GM18868 (cell line): ENCODE measurements at regions not wholly inside any gene's neighbourhood (a gene's known extent, or its start where the extent isn't known, plus 50 kb on each side); places are given as distances from the start of the nearest gene placed in this dataset.

Source experiments
- ATAC-seq: cut with Tn5 transposase; IDR thresholded peaks from one replicate; pipeline ENCODE4 v1.9.1; 2021; ENCODE audit warnings: mild to moderate bottlenecking, moderate library complexity; ENCODE audit not compliant: unreplicated experiment

- ATAC-seq = no peak
These were observed 644.3 kb downstream of the CDY2B start for GRCh38 chrY:17235769-17236168.

GRCh38 chrY:17233435-17234109 is 646.4 kb downstream of the CDY2B start:
- no peak for ATAC-seq

DNA sequence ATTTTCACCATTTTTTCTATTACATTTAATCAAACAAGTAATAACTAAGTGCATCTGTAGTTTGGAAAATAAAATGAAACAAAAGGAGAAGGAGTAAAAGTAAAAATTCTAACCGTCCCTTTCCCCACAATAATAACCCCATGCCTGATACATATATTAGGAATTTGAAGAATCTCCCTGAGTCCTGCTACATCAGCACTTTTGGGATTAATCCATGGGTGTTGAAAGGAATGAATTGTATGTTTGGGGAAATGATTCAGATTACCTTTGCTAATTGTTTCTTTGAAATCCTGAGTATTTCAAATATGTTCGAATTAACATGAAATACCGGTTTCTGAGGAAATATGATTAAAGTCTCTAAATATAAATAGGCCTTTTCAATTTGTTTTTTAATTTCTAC is 648.0 kb downstream of the CDY2B start:
- ATAC-seq = no peak

DNA sequence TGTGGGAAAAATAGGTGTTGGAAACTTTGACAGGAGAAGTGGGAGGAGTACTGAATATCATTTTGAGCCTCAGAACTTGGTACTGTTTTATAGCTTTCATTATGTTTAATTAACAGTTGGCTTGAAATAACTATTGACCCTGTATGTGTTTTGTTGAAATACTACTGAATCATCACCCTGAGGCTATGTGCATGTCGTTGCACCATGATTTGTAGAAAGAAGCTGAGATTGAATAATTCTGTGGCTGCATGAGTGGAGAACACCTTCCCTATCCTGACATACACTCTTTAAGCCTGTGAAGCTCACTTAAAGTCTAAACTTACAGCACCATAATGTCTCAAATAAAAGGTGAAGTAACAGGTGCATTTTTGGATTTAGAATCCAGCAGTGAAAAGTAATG is 656.5 kb downstream of the CDY2B start:
- no peak for ATAC-seq

- no peak for ATAC-seq
These were observed 677.6 kb downstream of the CDY2B start for GRCh38 chrY:17202395-17202794.

DNA sequence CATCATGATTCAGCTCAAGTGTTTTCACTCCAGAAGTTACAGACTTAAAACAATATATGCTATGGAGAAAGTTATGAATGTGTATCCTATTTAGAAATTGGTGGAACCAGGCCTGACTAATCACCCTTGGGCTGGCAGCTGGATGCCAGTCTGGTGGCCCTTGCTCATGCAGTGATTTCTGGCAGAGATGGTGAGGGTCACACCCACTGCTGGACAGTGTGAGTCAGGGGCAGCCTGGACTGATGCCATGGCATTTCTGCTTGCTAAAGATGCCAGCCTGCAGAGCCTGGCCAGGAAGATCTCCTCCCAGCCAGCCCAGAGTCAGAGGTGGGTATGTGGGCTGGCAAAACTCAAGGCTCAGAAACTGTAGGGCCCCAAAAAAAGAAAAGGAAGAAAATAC is 695.7 kb downstream of the CDY2B start:
- ATAC-seq = no peak

- no peak for ATAC-seq
These were observed 713.1 kb downstream of the CDY2B start for GRCh38 chrY:17166881-17167280.

DNA sequence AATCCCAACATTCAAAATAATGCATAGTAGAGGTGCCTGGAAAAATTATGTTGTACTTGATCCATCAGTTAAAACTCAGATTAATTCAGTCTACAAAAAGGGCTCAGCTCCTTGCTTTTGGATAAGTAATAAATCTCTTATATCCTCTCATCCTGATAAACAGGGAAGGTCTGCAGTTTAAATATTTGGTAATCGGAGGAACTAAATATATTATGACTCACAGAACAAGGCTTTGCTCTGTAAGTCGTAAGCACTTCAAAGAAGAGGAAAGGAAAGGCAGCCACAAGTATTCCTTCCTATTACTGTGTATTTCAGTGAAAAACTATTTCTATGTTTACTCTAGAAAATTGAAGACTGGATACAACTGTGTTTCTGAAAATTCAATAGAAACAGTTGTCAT is 757.9 kb downstream of the CDY2B start:
- no peak for ATAC-seq

- ATAC-seq = no peak
These were observed 794.7 kb downstream of the CDY2B start for GRCh38 chrY:17085303-17085702.

GRCh38 chrY:17079887-17080286 is 800.1 kb downstream of the CDY2B start:
- no peak for ATAC-seq

GRCh38 chrY:17067307-17067706 is 812.7 kb downstream of the CDY2B start:
- ATAC-seq = no peak

GRCh38 chrY:17053041-17053440 is 827.0 kb downstream of the CDY2B start:
- ATAC-seq = no peak

GRCh38 chrY:17050374-17050773 is 829.6 kb downstream of the CDY2B start:
- no peak for ATAC-seq

DNA sequence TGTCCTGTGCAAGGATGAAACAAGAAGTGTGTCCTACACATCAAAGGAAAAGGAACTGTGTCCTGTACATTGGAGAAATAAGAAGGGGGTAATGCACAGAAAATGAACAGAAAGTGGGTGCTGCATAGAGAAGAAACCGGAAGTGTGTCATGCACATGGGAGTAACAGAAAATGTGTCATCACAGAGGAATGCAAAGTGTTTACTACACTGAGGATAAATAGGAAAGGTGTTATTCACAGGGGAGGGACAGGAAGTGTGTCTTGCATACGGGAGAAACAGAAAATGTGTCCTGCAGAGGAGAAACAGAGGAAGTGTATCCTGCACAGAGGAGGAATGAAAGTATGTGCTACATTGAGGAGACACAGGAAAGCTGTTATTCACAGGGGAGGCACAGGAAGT is 834.9 kb downstream of the CDY2B start:
- ATAC-seq = no peak

GRCh38 chrY:17044723-17045122 is 835.3 kb downstream of the CDY2B start:
- ATAC-seq = peak; percentile 55

DNA sequence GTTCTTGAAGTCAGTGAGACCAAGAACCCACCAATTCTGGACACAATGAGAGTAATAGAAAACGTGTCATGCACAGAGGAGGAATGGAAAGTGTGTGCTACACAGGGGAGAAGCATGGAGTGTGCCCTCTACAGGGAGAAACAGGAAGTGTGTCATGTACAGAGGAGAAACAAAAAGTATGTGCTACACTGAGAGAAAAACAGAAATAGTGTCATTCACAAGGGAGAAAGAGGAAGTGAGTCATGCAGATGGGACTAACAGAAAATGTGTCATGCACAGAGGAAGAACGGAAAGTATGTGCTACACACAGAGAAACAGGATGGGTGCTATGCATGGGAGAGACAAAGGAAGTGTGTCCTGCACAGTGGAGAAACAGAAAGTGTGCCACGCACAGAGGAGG is 835.7 kb downstream of the CDY2B start:
- ATAC-seq = peak; percentile 77

DNA sequence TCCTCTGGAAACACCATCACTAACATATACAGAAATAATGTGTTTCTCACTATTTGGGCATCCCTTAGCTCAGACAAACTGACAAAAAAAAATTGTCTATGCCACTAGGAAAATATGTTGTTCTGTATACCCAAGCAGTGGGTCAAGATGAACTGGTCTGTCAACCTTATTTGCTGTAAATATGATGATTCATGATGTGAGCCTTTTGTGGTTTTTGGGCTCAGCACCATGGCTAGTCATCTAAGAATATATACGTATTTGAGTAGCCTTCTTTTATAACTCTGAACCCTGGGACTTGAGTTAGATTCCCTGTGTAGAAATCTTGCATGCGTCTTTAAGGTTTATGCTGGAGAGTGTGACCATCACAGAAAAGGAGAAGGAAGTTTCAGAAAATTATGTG is 841.6 kb downstream of the CDY2B start:
- no peak for ATAC-seq

DNA sequence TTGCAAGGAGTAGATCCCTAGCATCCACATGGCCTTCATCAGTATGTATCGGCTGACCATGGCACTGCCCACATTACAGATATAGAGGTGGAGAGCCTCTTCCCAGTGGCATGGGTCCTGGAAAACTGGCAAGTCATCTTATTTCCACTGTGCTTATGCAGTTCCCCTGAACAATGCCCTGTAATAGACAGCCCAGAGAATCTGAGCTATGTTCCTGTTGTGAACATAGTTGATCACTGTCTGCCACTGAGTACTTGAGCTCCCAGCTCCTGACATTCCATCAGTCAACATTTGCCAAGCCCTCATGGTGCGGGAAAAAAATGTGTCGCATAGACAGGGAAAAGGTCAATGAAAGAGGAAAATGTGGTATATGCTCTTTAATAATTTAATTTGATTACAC is 861.9 kb downstream of the CDY2B start:
- no peak for ATAC-seq

DNA sequence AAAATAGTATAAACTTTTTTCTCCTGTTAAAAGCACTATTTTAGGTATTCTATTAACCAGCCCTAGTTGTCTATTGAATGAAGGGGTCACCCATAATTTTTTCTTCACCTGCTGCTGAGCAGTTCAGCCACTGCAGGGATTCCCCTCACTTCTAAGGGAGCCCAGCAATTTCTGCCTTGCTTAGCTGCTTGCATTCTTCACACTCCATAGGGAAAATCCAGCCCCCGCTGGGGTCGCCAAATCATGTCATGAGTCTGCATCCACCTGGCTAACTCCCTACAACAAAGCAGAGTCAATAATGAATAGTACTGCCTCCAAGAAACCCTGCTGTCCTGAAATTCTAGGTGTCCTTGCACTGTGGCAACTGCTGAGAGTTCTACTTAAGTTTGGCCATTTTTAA is 886.5 kb downstream of the CDY2B start:
- no peak for ATAC-seq

DNA sequence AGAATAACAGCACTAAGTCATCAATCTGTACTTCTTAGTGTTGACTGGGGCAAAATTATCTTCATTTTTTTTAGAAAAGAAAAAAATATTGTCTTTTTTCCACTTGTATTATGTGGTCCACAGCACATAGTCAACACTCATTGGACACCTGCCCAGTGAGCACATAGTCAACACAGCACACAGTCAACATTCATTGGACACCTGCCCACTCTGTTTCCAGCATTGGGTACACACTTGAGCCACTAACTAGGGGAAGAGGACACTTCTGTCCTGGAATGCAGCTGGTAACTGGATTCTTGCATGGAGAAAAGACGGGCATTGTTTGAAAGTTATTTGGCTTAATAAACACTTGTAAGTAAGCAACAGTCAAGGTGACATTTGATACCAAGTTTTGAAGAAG is 898.2 kb downstream of the CDY2B start:
- no peak for ATAC-seq

DNA sequence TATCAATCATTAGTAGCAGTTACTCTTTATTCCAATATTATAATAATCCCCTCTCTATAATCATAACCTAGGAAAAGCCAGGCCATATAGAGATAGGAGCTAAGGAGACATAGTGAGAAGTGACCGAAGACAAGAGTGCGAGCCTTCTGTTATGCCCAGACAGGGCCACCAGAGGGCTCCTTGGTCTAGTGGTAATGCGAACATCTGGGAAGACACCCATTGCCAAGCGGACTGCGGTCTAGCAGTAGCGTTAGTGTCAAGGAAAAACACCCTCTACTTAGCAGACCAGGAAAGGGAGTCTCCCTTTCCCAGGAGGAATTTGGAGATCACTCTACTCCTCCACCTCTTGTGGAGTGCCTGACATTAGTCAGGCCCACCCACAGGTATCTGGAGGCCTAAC is 920.9 kb downstream of the CDY2B start:
- no peak for ATAC-seq

GRCh38 chrY:16947221-16947620 is 932.8 kb downstream of the CDY2B start:
- no peak for ATAC-seq
